ENCODE measurements at regions not wholly inside any gene's neighbourhood (a gene's known extent, or its start where the extent isn't known, plus 50 kb on each side); places are given as distances from the start of the nearest gene placed in this dataset.
"Not testable (repeated sequence)": the region's sequence is repeated elsewhere in the genome, so short reads cannot be mapped to it uniquely, and the experiment has no call there.

DNA sequence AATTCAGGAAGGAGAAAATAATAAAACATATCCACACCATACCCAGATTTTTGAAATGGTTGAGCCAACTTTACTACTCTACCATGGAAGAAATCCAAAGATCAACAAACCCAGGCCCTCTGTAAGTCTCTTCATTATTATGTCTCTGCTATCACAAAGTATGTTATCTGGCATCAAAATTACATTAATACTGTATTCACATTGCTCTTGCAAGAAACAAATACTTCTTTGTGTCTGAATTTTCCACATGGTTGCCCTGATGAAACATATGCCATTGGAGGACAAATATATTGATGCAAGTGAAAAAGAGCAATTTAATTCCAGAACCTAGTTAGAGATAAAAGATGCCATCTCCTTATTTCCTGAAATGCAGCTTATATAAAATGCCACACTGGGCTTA, 204.0 kb downstream of the FZD1 start:
- no peak for DNase-seq

DNA sequence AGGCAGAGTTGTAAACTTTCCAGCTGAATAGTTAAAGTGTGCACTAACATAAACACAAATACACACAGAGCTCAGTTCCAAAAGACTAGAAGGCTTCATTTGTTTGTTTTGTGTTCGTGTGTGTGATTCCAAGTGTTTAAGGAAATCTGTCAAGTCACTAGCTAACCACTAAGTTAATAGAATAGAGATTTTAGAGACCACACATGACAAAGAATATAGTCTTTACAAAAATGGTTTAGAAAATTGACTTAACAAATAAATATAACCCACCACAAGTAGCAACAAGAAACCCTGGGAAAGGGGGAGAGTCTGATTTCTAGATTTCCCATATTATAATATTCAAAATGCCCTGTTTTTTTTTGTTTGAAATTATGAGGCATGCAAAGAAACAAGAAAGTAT, 209.4 kb downstream of the FZD1 start:
- no peak for DNase-seq

DNA sequence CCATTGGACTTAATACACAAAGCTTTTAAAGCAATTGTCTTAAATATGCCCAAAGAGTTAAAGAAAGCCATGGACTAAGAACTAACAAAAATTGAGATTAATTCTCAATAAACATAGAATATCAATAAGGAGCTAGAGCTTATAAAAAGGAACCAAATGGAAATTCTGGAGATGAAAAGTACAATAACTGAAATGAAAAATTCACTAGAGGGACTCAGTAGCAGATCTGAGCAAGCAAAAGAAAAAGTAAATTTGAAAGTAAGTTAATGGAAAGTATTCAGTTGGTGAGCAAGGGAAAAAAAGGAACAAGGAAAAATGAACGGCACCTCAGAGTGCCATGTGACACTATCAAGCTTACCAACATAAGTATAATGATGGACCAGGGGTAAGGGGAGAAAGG, 209.8 kb downstream of the FZD1 start:
- no peak for DNase-seq

DNA sequence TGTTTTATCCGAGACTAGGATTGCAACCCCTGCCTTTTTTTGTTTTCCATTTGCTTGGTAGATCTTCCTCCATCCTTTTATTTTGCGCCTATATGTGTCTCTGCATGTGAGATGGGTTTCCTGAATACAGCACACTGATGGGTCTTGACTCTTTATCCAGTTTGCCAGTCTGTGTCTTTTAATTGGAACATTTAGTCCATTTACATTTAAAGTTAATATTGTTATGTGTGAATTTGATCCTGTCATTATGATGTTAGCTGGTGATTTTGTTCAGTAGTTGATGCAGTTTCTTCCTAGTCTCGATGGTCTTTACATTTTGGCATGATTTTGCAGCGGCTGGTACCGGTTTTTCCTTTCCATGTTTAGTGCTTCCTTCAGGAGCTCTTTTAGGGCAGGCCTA, 216.2 kb downstream of the FZD1 start:
- DNase-seq, result not testable (repeated sequence)

DNA sequence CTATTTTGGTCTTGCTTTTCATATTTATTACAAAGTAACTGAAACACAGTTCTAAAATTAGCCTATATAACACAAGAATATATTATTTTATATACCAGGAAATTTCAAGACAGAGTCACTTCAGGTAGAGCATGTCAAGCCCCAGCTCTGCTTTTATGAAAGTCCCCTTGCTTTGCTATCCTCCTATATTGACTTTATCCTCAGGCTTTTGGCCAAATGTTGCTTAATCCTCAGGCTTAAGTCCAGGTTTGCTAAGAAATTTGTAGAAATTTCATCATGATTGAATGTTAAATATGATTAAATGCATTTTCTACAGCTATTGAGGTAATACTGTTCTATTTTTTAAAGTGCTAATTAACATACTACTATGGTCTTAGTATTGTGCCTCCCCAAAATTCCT, 227.6 kb downstream of the FZD1 start:
- no peak for DNase-seq

GRCh38 chr7:91492317-91492716, 228.1 kb downstream of the FZD1 start:
- no peak for DNase-seq

DNA sequence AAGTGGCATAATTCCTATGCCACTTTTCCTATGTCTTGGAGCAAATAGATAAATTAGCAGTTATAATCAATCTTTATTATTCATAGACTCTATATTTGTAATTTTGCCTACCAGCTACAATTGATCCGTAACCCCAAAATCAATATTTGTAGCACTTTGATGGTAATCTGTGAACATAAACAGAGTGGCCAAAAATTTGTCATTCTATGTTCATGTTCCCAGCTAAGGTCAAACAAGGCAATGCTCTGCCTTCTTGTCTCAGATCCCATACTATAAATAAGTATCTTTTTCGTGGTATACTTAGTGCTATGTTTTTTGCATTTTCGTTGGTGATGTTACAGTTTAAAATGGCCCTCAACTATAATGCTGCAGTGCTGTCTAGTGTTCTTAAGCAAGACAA, 228.5 kb downstream of the FZD1 start:
- DNase-seq, result no peak

GRCh38 chr7:91494450-91494849, 230.2 kb downstream of the FZD1 start:
- no peak for DNase-seq

- no peak for DNase-seq
Observed at GRCh38 chr7:91496251-91496820, 232.1 kb downstream of the FZD1 start.

- not testable (repeated sequence) for DNase-seq
Observed at GRCh38 chr7:91497277-91497676, 233.0 kb downstream of the FZD1 start.

DNA sequence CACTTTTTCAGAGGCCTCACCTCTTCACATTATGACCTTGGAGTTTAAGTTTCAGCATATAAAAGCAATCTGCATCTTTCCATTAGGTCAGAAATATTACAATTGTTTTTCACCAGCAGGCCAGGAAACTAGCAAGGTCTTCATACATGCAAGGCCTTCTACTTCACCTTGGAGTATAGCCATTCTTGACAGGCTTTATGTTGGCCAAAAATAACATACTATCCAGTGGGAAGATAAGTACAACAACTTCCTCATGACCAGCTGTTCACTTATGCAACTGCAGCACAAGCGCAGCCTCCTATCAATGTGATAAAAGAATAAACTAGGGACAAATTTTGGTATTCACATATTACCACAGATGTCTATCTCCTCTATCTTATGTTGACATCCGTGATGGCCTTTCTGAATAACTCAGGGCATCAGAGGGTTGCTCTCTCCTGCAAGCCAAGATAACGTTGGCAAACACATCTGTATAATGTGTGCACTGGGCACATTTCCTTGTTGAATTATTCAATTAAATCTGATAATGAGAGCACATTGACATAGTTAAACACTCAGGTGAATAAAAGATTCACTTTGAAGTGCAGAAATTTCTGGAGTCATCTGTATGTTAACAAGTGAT, 239.8 kb downstream of the FZD1 start:
- DNase-seq, result no peak

DNA sequence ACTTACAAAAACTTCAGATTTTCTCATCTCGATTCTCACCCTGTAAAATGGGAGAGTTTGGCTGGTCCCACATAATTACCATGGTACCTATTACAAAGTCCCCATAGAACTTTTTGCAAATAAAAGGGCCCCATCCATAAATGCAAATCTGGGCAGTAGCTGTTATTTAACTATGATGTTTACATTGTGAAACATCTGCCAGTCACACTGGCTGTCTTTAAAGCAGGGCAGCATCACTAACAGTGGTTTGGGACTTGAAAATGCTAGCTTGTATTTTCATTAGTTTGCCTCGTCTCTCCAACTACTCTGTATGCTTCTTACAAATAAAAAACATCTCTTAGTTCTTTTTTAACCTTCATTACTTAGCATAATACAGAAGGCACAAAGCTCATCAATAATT, 240.7 kb downstream of the FZD1 start:
- no peak for DNase-seq

DNA sequence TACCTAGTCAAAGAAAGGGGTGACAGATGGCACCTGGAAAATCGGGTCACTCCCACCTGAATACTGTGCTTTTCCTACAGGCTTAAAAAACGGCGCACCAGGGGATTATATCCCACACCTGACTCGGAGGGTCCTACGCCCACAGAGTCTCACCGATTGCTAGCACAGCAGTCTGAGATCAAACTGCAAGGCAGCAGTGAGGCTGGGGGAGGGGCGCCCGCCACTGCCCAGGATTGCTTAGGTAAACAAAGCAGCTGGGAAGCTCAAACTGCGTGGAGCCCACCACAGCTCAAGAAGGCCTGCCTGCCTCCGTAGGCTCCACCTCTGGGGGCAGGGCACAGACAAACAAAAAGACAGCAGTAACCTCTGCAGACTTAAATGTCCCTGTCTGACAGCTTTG, 242.7 kb downstream of the FZD1 start:
- DNase-seq, result not testable (repeated sequence)

- not testable (repeated sequence) for DNase-seq
Observed at GRCh38 chr7:91511861-91512260, 247.6 kb downstream of the FZD1 start.

DNA sequence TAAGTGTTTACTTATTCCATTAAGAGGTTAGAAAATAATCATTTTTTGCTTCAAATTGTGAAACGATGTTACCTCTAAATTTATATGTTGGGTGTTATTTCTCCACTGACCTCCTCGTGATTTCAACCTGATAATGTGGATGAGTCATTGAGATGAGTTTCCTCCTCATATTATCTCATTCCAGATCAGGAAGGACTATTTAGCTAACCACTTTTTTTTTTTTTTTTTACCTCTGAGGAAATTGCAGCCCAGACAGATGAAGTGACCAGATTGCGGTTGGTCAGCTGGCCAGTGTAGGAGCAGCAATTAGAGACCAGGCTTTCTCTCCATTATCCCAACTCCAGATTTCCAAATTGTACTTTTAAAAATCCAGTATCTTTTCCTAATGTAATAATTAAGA, 248.7 kb downstream of the FZD1 start:
- no peak for DNase-seq

GRCh38 chr7:91514591-91514990, 250.4 kb downstream of the FZD1 start:
- no peak for DNase-seq

DNA sequence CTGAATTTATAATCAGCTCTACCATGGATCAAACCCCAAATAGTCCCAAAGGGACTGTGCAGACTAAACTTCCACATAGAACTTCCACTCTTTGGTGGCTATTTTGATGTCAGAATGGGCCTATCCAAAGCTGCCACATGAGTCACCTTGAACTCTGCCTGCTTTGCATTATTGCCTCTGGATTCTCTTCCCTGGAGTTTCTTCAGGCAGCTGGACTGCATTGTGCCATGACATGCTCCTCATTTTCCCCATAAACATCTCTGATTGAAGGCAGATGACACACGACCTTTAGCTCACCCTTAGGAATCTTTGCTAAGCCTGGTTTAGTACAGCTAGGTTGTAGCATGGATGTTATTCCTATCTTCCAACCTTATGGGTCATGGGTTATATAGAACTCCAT, 251.7 kb downstream of the FZD1 start:
- no peak for DNase-seq

- no peak for DNase-seq
Observed at GRCh38 chr7:91517201-91517785, 253.1 kb downstream of the FZD1 start.

GRCh38 chr7:91518058-91518457, 253.8 kb downstream of the FZD1 start:
- DNase-seq, result no peak

DNA sequence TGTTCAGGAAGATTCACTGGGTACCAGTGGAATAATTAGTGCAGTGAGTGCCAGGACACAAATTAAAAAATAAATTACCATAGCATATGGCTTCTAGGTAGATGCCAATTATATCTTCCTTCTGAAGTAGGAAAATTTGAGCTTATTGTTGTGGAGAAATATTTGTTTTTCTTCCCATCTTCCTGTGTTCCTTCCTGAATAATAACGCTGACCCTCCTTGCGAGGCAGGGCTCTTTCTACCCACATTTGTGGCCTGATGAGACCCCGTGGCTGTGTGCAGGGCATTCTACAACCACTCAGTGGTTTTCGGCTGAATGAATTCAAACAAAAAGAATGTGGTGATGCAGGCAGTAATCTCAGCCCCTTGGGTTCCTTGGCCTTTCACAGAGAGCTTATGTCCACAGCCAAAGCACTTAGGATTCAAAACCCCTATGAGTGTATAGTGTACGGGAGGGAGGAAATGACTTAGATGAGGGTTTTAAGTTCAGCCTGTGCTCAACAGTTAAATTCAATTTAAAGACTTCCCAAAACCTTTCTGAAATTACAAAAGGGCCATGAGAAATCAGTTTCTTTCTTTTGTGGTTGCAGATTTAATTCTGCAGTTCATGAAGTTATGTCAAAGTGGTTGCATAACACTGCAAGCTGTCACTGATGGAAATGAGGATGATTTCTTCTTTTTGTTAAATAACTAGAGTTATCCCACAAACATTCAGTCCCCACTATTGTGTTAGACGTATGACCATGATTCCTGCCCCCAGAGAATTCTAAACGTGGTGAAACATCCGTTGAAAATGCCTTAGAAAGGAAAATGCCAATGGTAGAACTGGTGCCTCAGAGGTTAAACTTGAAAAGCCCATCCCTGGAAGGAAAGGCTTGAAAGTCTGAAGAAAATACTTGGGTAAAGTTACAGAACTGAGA, 255.3 kb downstream of the FZD1 start:
- DNase-seq, result no peak

DNA sequence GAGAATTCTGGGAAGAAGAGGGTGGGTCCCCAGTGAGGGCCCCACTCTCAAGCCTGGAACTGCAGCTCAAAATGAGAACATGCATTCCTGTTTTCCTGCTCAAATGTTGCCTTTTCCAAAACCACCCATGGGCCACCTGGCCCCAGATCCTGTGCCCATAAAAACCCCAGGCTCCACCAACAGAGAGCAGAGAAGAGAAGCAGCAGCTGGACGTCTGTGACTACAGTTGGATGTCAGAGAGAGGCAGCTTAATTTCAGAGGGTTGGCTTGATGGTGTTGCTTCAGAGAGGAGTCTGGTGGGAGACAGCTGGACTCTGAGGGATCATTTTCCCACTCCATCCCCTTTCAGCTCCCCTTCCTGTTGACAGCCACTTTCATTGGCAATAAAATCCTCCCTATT, 256.4 kb downstream of the FZD1 start:
- no peak for DNase-seq

GRCh38 chr7:91526404-91526803, 262.2 kb downstream of the FZD1 start:
- no peak for DNase-seq

DNA sequence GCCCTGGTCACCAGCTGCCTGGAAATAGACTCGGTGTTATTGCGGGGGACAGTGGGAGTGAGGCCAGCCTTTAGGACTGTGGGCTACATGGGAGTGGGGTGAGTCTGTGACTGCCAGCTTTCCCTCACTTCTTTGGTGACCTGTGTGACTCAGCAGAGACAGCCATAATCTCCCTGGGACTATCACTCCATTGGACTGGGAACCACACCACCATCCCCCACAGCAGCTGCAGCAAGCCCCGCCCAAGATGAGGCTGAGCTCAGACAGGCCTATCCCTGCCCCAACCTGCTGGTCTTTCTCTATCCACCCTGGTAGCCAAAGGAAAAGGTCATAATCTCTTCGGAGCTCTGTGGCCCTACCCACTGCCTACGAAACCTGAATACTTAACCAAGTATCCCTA, 263.2 kb downstream of the FZD1 start:
- no peak for DNase-seq

DNA sequence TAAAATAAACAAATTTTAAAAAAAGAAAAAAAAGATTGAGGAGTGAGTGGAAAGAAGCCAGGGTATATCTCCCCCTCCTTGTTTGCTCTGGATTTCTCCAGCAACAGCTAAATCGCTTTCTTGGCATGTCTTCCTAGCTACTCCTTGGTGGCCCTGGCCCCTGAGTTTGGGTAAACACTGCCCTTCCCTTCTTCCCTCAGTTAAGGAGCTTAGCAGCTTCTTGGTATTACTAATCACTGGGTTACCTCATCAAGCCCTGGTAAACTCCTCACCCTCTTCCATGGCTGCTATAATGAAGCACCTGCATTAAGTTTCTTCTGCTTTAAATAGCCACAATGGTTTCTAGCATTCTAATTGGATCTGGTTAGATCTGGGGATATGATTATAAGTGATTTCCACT, 269.8 kb downstream of the FZD1 start:
- DNase-seq, result no peak
